HG03520 (cell line): ENCODE measurements at regions not wholly inside any gene's neighbourhood (a gene's known extent, or its start where the extent isn't known, plus 50 kb on each side); places are given as distances from the start of the nearest gene placed in this dataset.
"Not testable (repeated sequence)": the region's sequence is repeated elsewhere in the genome, so short reads cannot be mapped to it uniquely, and the experiment has no call there.

Experiments
- ATAC-seq: cut with Tn5 transposase; IDR thresholded peaks from one replicate; pipeline ENCODE4 v1.9.1; 2021; ENCODE audit warnings: mild to moderate bottlenecking, moderate library complexity; ENCODE audit not compliant: unreplicated experiment

- no peak for ATAC-seq
Observed at GRCh38 chr7:130789436-130789835, 55.4 kb upstream of the KLF14 start.

DNA sequence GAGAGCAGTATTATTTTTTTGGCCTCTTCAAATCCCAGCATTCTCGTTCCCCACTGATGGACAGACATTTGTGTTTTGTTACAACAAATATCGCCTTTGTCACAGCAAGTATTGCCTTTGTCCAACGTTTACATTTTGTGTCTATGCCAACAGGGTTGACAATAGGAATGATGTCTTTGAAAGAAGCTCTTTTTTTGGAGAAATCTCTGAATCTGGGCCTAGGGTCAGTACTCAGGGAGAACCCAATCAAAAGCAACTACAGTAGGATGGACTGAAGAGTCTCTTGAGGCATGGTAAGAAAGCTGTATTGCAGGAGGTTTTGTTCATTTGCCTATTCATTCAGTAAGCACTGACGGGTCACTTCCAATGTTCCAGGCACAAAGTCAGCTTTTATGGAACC lies 57.7 kb upstream of the KLF14 start:
- ATAC-seq: no peak

- no peak for ATAC-seq
Observed at GRCh38 chr7:130793855-130794618, 60.0 kb upstream of the KLF14 start.

- ATAC-seq: no peak
Observed at GRCh38 chr7:130794619-130794922, 60.6 kb upstream of the KLF14 start.

GRCh38 chr7:130796425-130796824 lies 62.4 kb upstream of the KLF14 start:
- not testable (repeated sequence) for ATAC-seq

DNA sequence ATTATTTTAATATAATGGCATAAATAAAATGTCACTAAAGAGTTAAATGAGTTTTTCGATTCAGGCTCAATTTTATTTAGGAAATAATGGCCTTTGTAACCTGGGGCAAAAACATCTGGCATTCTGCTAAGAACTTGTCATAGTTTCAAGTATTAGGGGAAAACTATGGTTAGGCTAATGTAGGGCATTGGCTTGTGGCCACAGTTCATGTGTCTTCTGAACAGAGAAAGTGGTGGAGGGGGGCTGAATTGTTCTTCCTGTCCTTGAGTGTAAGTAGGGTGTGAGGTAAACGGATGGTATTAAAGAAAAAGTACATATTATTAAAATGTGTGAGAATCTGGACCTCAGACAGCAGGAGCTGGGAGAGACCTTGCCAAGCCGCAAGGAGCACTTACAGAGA lies 69.1 kb upstream of the KLF14 start:
- ATAC-seq: no peak

DNA sequence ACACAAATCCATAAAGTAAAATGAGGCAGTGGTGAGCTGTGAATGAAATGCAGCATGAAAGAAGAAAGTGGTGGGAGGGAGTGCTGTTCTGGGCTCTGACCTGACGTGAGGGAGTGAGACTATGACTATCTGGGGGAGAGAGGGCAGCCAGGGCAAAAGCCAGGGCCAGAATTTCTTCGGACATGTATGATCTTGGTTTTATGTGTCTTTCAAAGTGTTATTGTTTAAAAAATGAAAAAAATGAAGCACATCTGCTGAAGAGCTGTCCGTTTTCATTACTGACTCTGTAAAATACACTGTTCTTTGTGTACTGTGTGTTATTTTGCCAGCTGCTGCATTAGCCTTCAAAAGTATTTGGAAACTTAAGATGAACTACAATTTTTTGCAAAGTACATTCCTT lies 70.2 kb upstream of the KLF14 start:
- ATAC-seq: no peak

GRCh38 chr7:130812819-130813218 lies 78.8 kb upstream of the KLF14 start:
- not testable (repeated sequence) for ATAC-seq

DNA sequence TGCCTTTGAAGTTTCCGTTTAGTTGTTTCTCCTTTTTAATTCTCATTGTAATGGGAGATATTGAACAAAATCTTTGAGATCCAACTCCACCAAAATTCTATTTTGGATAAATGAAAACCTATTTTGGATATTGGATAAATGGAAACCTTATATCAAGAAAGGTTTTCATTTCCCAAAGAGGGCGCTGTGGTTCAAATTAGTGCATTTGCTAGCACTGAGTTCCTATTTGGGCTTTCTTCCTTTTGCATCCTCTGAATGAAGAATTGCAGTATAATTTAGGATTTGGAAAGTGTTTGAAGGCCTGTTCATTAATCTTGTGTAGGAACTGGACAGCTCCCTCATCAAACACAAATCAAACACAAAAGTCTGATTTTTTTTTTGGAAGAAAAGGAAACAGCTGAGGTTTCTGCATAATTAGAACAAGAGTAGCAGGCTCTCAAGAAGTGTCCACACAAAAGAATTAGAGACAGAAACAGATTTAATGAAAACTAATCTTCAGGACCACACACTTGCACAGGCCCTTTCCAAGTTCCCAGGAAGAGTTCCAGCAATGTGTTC lies 80.8 kb upstream of the KLF14 start:
- ATAC-seq: no peak

- no peak for ATAC-seq
Observed at GRCh38 chr7:130818056-130818455, 84.0 kb upstream of the KLF14 start.

DNA sequence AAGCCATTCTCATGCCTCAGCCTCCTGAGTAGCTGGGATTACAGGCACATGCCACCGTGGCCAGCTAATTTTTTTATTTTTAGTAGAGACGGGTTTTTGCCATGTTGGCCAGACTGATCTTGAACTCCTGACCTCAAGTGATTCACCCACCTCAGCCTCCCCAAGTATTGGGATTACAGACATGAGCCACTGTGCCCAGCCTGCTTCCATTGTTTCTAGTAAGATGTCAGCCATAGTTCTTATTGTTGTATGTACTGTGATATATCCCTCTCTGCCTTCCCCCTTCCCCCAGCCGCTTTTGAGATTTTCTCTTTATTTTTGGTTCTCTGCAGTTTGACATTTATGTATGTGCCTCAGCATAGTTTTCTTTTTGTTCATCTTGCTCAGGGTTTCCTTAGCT lies 87.9 kb upstream of the KLF14 start:
- ATAC-seq: no peak

DNA sequence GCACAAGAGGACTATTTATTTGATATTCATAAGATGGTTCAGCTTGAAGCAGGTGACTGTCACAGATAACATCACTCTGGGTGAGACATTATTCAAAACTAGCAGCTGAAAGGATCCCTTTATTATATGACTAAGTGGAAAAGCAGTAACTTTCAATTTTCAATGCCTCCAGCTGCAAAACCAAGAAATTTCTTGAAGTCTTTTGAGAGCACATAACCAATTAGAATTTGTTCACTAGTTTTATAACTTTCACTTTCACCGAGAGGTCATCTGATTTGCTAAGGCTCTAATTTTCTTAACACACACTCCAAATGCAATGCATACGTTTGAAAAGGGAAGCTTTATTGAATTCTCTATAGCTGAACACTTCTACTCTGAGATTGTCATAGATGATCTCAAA lies 88.6 kb upstream of the KLF14 start:
- ATAC-seq: no peak

GRCh38 chr7:130823060-130823459 lies 89.1 kb upstream of the KLF14 start:
- ATAC-seq: no peak

DNA sequence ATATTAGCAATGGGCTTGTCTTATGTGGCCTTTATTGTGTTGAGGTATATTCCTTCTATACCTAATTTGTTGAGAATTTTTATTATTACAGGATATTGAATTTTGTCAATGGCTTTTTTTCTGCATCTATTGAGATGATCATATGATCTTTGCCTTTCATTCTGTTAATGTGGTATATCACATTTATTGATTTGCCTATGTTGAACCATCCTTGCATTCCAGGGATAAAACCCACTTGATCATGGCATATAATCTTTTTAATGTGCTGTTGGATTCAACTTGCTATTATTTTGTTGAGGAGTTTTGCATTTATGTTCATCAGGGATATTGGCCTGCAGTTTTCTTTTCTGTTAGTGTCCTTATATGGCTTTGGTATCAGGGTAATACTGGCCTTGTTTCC lies 91.8 kb upstream of the KLF14 start:
- no peak for ATAC-seq

- ATAC-seq: no peak
Observed at GRCh38 chr7:130829415-130829814, 95.4 kb upstream of the KLF14 start.

DNA sequence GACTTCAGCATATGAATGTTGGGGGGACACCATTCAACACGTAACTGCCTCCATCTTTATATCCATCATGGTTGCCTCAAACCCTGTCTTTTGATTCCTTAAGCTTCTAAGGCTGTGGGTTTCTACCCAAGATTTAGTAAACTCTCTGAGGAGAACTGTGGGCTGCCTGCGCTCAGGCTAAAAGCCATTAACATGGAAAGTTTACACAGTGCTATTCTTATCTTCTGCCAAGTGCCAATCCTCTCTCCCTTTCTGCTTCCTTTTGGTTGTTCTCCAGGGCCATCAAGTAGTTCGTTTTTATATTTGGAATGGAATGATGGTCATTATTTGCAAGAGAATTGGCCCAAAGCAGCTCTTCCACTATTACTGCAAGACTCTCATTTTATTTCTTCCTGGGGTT lies 97.3 kb upstream of the KLF14 start:
- ATAC-seq: no peak

DNA sequence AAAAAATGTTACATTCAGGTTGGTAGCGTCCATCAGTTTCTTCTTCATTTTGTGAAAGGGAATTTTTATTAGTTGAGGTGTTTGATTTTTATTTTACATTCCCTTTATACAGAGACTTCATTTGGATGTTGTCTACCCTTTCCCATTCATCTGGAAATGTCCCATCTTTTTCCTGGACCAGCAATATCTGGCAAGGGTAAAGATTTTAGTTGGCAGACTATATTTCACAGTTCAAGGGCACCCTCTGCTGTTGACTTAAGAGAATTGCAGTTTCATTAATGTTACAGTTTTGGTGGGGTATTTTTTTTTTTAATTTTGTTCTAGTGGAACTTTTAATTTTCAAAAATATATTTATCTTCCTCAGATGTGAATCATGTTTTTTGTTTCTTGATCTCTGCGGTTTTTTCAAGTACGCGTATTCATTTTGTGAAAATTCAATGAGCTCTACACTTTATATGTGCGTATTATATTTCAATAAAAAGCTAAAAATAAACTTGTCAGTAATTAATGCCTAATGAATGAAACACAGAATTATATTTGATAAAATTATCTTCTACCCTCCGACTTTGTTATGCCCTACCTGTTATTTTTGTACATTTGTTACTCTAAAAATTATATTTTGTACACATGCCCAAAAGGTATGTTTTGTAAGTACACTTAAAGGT lies 97.9 kb upstream of the KLF14 start:
- ATAC-seq: no peak

GRCh38 chr7:130838738-130839137 lies 104.7 kb upstream of the KLF14 start:
- ATAC-seq: no peak

- ATAC-seq: no peak
Observed at GRCh38 chr7:130840599-130840998, 106.6 kb upstream of the KLF14 start.

DNA sequence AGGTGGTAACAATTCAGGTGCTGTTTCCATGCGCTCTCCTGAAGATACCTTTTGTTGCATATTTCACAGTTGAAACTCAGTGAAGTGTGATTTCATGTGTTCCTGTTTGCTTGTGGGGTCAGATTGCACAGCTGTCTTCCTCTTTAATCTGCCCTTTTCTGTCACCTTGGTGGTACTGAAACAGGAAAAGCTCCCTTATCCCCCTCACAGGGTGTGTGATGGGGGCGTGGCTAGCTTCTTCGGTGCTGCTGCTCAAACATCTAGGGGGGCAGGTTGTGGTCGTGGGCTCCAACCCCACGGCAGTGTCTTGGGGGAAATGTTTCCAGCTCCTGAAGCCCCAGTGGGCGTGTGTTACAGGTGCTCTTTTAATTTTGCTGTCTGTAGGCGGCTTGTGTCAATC lies 107.4 kb upstream of the KLF14 start:
- ATAC-seq: no peak

DNA sequence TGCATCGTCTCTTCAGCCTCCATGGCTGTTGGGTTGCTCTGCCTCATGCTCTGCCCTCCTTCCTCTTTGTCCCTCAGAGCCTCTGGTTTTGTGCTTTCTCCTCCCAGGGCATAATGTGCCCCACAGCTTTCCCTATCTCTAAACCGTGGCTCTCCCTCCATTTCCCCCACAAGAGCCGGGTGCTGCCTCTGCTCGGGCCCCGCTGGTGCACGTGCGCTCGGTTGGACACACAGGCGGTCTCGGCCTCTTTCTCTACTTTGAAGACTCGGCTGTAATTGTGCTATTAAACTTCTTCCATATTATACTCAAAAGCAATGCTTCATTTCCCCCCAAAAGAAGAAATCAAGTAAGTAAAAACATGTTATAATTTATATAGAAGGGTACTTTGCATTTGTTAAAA lies 109.7 kb upstream of the KLF14 start:
- no peak for ATAC-seq

DNA sequence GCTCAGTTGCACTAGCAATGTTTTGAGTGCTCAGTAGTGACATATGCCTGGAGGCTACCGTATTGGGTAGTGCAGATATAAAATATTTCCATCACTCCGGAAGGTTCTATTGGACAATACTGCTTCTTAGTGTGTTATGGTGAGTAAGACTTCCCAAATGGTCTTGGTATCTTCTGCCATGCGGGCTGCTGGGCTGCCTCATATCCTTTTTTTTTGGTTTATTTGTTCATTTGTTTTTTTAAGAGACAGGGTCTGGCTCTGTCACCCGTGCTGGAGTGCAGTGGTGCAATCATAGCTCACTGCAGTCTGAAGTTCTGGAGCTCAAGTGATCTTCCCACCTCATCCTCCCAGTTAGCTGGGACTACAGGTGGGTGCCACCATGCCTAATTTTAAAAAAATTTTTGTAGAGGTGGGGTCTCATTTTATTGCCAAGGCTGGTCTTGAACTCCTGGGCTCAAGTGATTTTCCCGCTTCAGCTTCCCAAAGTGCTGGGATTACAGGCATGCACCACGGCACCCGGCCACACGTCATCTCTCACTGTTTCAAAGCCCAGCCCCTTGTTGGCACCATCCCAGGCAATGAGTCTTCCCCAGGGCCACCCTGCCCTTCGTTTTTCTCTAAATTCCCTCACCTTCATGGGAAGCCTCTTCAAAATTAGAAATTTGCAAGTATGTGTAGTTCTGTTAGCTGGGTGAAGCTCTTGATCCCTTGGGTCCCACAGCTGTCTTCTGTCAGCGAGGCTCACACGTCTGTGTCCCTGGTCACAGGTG lies 111.0 kb upstream of the KLF14 start:
- ATAC-seq: no peak
